D721Med (cell line): ENCODE measurements at regions not wholly inside any gene's neighbourhood (a gene's known extent, or its start where the extent isn't known, plus 50 kb on each side); places are given as distances from the start of the nearest gene placed in this dataset.

Experiments
- DNase-seq: peaks from one replicate; pipeline ENCODE4 v3.0.0; 2011; ENCODE audit warnings: low spot score; ENCODE audit not compliant: insufficient read length
- FAIRE-seq: peaks from 2 replicates; lab custom pipeline; 2011; peaks lifted over from hg19 to GRCh38; lab: Jason Lieb, UNC
- CTCF ChIP-seq: IDR thresholded peaks from 2 replicates; pipeline ENCODE4 v1.5.1; 2012; ENCODE audit warnings: mild to moderate bottlenecking, control low read depth; ENCODE audit not compliant: insufficient read depth; ENCODE audit errors: missing control alignments

GRCh38 chr2:207253666-207254345 lies 88.1 kb upstream of the KLF7 start:
- FAIRE-seq (no peak), DNase-seq (no peak)
- no peak for TF ChIP-seq CTCF

- DNase-seq (no peak), FAIRE-seq (no peak)
- no peak for TF ChIP-seq CTCF
These were observed 89.1 kb upstream of the KLF7 start for GRCh38 chr2:207254591-207255464.

GRCh38 chr2:207255565-207256470 lies 90.1 kb upstream of the KLF7 start:
- FAIRE-seq (no peak), DNase-seq (no peak)
- TF ChIP-seq CTCF = no peak

GRCh38 chr2:207256476-207257207 lies 90.9 kb upstream of the KLF7 start:
- FAIRE-seq (no peak), DNase-seq (no peak)
- TF ChIP-seq CTCF = no peak

GRCh38 chr2:207257251-207258250 lies 91.8 kb upstream of the KLF7 start:
- DNase-seq = no peak
- FAIRE-seq = no peak
- TF ChIP-seq CTCF = no peak
